ENCODE measurements at regions not wholly inside any gene's neighbourhood (a gene's known extent, or its start where the extent isn't known, plus 50 kb on each side); places are given as distances from the start of the nearest gene placed in this dataset.
A peak's percentile ranks its signal among the peaks of the same experiment; 100 is the strongest.
"Not testable (repeated sequence)": the region's sequence is repeated elsewhere in the genome, so short reads cannot be mapped to it uniquely, and the experiment has no call there.

- no peak for DNase-seq
These were observed 600.5 kb upstream of the EYS start for GRCh38 chr6:66307490-66307889.

GRCh38 chr6:66291905-66292304 lies 584.9 kb upstream of the EYS start:
- DNase-seq: no peak

- no peak for DNase-seq
These were observed 582.9 kb upstream of the EYS start for GRCh38 chr6:66289889-66290288.

GRCh38 chr6:66278115-66278514 lies 571.1 kb upstream of the EYS start:
- no peak for DNase-seq

- no peak for DNase-seq
These were observed 570.4 kb upstream of the EYS start for GRCh38 chr6:66277400-66277799.

GRCh38 chr6:66265737-66266136 lies 558.7 kb upstream of the EYS start:
- DNase-seq: no peak

- DNase-seq: no peak
These were observed 557.4 kb upstream of the EYS start for GRCh38 chr6:66264376-66264775.

GRCh38 chr6:66258731-66259487 lies 551.9 kb upstream of the EYS start:
- DNase-seq: not testable (repeated sequence)

- no peak for DNase-seq
These were observed 538.2 kb upstream of the EYS start for GRCh38 chr6:66245231-66245630.

- no peak for DNase-seq
These were observed 531.8 kb upstream of the EYS start for GRCh38 chr6:66238851-66239250.

GRCh38 chr6:66232890-66233289 lies 525.9 kb upstream of the EYS start:
- DNase-seq: no peak

- no peak for DNase-seq
These were observed 523.6 kb upstream of the EYS start for GRCh38 chr6:66230591-66230990.

GRCh38 chr6:66226109-66226508 lies 519.1 kb upstream of the EYS start:
- no peak for DNase-seq

GRCh38 chr6:66210964-66211363 lies 503.9 kb upstream of the EYS start:
- DNase-seq: peak; percentile 3

- no peak for DNase-seq
These were observed 493.4 kb upstream of the EYS start for GRCh38 chr6:66200390-66200789.

GRCh38 chr6:66199171-66199570 lies 492.1 kb upstream of the EYS start:
- no peak for DNase-seq

- no peak for DNase-seq
These were observed 491.1 kb upstream of the EYS start for GRCh38 chr6:66198062-66198624.

GRCh38 chr6:66190858-66191257 lies 483.8 kb upstream of the EYS start:
- no peak for DNase-seq

GRCh38 chr6:66189915-66190314 lies 482.9 kb upstream of the EYS start:
- DNase-seq: no peak

GRCh38 chr6:66186756-66187155 lies 479.7 kb upstream of the EYS start:
- no peak for DNase-seq

- DNase-seq: no peak
These were observed 477.1 kb upstream of the EYS start for GRCh38 chr6:66184091-66184490.

GRCh38 chr6:66179361-66179760 lies 472.3 kb upstream of the EYS start:
- no peak for DNase-seq

- DNase-seq: no peak
These were observed 466.6 kb upstream of the EYS start for GRCh38 chr6:66173587-66173986.

GRCh38 chr6:66166713-66167112 lies 459.7 kb upstream of the EYS start:
- not testable (repeated sequence) for DNase-seq

GRCh38 chr6:66161546-66162108 lies 454.6 kb upstream of the EYS start:
- DNase-seq: no peak
